ENCODE measurements at regions not wholly inside any gene's neighbourhood (a gene's known extent, or its start where the extent isn't known, plus 50 kb on each side); places are given as distances from the start of the nearest gene placed in this dataset.

DNA sequence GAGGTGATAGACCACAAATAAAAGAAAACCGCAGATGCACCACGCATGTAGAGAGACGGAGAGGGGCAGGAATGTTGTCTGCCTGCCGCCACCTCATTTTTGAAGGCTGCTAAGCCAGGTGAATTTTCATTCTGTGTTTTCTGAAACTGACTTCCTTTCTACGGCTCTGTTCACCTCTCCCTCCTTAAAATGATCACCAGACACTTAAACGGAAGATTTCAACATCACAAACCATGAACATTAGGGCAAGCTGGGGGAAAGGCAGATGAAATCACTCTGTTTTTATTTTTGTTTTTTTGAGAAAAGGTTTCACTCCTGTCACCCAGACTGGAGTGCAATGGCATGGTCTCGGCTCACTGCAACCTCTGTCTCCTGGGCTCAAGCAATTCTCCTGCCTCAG is 232.4 kb downstream of the MIAT start:
- H3K27ac ChIP-seq: peak overlapping the region; percentile 22; the same call in 1 of the 2 replicates
- ChIA-PET CTCF (no interaction called here), POLR2A (ENCODE audit: low non-redundant PET) (no interaction called here)
- no peak for DNase-seq (ENCODE audit: low spot score)
- TF ChIP-seq, protein P1, sequence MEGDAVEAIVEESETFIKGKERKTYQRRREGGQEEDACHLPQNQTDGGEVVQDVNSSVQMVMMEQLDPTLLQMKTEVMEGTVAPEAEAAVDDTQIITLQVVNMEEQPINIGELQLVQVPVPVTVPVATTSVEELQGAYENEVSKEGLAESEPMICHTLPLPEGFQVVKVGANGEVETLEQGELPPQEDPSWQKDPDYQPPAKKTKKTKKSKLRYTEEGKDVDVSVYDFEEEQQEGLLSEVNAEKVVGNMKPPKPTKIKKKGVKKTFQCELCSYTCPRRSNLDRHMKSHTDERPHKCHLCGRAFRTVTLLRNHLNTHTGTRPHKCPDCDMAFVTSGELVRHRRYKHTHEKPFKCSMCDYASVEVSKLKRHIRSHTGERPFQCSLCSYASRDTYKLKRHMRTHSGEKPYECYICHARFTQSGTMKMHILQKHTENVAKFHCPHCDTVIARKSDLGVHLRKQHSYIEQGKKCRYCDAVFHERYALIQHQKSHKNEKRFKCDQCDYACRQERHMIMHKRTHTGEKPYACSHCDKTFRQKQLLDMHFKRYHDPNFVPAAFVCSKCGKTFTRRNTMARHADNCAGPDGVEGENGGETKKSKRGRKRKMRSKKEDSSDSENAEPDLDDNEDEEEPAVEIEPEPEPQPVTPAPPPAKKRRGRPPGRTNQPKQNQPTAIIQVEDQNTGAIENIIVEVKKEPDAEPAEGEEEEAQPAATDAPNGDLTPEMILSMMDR (conservative IDR thresholded peaks at IDR 0.05; ENCODE audit: low read depth): no peak

DNA sequence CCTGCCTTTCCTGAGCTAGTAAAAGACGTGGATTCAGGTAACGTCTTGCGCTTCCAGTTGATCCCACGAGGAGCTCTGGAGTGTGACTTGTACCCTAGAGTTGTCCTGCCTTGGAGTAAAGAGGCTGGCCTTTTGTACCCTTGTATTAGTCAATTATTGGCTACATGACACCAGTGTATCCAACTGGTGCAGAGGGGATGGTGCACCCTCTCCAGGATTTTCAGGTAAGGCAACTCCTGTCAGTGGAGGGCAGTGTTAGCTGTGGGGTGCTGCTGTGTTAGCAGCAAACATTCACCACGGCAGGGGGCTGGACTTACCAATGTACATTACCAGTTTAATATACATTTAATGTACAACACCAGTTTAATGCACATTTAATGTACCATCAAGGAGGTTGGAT is 233.5 kb downstream of the MIAT start:
- ChIA-PET POLR2A (ENCODE audit: low non-redundant PET) (no interaction called here), CTCF (no interaction called here)
- no peak for DNase-seq (ENCODE audit: low spot score)
- H3K27ac ChIP-seq: no peak overlapping the region
- TF ChIP-seq, protein P1 (conservative IDR thresholded peaks at IDR 0.05; ENCODE audit: low read depth): no peak

DNA sequence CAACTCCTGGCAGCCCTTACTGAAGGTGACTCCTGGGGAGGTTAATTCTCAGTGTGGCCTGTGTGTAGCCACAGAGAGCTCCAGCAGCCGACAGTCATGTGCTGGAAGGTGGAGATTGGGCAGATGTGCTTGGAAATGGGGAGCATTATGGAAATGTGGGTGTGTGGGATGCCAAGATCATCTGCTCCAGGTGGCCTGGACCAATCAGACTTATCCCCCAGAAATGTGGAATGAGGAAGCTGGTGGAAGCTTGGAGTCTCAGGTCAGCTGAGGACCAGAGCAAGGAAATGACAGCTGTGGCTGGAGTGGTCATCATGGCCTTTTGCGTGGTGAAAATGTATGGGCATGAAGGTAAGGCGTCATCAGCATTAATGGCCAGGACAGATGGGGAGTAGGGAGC is 234.0 kb downstream of the MIAT start:
- ChIA-PET POLR2A (ENCODE audit: low non-redundant PET) (no interaction called here), CTCF (no interaction called here)
- H3K27ac ChIP-seq: no peak overlapping the region
- TF ChIP-seq, protein P1 (conservative IDR thresholded peaks at IDR 0.05; ENCODE audit: low read depth): no peak
- no peak for DNase-seq (ENCODE audit: low spot score)

DNA sequence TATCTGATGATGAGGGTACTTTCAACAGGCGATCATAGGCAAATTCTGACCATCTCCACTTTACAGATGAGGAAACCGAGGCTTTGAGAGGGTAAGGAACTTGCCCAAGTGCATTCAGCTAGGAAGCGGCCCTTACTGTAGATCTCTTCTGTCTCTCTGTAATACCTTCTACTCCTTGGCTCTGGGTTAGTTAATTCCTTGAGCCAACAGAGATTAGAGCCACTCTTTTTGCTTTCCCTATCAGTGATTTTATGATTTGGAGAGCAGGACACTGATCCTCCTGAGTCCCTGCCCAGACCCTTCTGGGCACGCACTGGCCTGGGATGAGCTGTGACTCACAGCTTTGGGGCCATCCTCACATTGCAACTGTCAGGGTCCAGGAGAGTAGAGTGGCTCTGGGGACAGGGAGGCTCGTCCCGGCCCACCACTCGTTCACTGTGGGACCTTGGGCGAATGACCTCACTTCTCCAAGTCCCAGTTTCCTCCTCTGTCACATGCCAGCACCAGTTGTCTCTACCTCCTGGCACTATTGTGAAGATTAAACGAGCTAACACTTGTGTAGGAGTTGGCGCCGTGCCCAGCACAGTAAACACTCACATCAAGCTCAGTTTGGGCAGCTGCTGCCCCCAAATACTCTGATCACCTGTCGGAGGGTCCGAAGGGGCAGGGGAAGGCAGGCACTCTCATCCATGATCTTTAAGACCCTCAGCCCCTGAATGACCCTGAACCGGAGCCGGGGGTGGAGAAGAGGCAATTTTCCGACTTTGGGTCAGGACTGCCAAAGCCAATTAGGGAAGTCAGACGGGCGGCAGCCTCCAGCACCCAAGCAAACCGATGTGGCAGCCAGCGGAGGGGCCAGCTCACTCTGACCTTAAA is 235.0 kb downstream of the MIAT start:
- no peak for DNase-seq (ENCODE audit: low spot score)
- CTCF ChIA-PET: no interaction called here
- TF ChIP-seq, protein P1 (conservative IDR thresholded peaks at IDR 0.05; ENCODE audit: low read depth): no peak
- POLR2A ChIA-PET (ENCODE audit: low non-redundant PET): no interaction called here
- H3K27ac ChIP-seq: peak overlapping the region; percentile 61

DNA sequence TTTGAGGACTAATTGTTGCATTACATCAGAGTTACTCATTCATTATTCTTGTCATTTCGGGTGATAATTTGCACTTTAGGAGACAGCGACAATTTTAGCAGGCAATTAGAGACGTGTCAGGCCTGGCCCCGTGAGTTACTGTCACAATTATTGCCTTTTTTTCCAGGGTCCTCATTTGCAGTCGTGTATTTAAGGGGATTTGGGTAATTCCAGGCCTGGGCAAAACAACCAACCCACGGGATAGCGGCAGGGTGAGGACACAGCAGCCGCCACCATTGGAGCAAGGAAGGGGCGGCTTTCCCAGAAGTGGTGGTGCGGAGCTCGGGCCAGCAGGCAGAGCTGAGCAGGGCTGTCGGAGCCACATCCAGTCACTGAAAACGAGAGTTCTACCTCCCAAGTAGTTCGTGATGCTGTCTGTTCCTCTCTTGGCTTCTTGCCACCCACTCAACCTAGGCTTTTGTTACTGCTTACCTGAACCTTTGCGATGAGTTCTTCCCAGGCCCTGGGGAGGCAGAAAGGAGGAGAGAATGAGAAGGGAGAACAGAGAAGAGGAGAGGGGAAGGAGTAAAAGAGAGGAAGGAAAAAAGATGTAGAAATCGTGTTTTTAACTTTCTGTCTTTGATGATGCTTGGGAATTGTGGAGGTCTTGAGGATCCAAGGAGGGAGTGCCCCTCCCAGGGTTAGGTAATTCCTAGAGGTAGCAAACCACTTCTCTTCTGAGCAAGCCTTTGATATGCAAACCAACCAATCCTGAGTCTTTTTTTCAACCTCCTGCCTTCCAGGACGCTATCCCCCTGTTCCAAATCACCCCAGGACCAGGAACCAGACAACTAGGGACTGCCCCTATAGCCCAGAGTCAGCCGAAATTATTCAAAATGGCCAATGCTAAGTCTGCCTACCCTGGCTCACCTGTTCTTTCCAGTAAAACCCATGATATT is 236.1 kb downstream of the MIAT start:
- no peak for DNase-seq (ENCODE audit: low spot score)
- POLR2A ChIA-PET (ENCODE audit: low non-redundant PET): no interaction called here
- CTCF ChIA-PET: no interaction called here
- TF ChIP-seq, protein P1 (conservative IDR thresholded peaks at IDR 0.05; ENCODE audit: low read depth): no peak
- H3K27ac ChIP-seq: peak overlapping the region; percentile 61

DNA sequence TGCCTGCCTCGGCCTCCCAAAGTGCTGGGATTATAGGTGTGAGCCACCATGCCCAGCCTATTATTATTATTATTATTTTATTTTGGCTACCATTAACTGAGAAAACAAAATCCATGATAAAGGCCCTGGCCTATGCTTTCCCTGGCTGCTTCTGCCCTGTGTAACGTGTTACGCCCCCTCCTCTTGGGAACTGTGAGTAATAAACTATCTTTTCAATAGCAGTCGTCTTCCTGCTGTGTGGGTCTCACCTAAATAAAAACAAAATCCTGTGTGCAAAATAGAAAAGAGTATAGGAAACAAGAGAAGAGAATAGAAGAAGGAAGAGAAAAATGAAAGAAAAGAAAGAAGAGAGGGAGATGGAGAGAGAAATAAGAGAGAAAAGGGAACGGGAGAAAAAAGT is 237.0 kb downstream of the MIAT start:
- TF ChIP-seq, protein P1 (conservative IDR thresholded peaks at IDR 0.05; ENCODE audit: low read depth): no peak
- no peak for DNase-seq (ENCODE audit: low spot score)
- peak overlapping the region; percentile 48 for H3K27ac ChIP-seq
- ChIA-PET CTCF (no interaction called here), POLR2A (ENCODE audit: low non-redundant PET) (no interaction called here)
